GM12892 (cell line): ENCODE measurements at regions not wholly inside any gene's neighbourhood (a gene's known extent, or its start where the extent isn't known, plus 50 kb on each side); places are given as distances from the start of the nearest gene placed in this dataset.

ENCODE experiments used
- POLR2AphosphoS5 ChIP-seq: IDR thresholded peaks from 2 replicates; pipeline ENCODE4 v1.6.1; 2011; ENCODE audit warnings: low read depth, low read length, control low read depth
- TAF1 ChIP-seq: IDR thresholded peaks from 2 replicates; pipeline ENCODE4 v1.6.1; 2011; ENCODE audit warnings: low read depth, mild to moderate bottlenecking, control low read depth, low read length, borderline replicate concordance

DNA sequence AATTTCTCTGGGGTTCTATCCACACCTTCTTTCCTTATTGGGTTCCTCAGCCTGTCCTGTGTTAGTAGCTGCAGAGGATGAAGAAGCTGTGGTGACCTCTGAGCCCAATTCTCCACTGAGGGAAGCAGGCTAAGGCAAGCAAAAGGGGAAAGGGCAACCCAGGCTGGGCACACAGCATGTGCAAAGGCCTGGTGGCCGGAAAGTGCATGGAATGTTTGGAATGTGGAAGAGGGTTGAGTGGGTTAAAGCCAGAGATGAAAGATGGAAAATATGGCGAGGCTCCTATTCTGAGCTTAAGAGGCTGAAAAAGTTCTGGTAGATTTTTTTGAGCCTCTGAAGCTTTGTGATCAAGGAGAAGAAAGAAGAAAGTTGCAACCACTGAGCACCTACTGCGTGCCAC, 247.1 kb downstream of the MIAT start:
- TF ChIP-seq TAF1 (no peak), POLR2AphosphoS5 (no peak)
